ENCODE measurements at regions not wholly inside any gene's neighbourhood (a gene's known extent, or its start where the extent isn't known, plus 50 kb on each side); places are given as distances from the start of the nearest gene placed in this dataset.

DNA sequence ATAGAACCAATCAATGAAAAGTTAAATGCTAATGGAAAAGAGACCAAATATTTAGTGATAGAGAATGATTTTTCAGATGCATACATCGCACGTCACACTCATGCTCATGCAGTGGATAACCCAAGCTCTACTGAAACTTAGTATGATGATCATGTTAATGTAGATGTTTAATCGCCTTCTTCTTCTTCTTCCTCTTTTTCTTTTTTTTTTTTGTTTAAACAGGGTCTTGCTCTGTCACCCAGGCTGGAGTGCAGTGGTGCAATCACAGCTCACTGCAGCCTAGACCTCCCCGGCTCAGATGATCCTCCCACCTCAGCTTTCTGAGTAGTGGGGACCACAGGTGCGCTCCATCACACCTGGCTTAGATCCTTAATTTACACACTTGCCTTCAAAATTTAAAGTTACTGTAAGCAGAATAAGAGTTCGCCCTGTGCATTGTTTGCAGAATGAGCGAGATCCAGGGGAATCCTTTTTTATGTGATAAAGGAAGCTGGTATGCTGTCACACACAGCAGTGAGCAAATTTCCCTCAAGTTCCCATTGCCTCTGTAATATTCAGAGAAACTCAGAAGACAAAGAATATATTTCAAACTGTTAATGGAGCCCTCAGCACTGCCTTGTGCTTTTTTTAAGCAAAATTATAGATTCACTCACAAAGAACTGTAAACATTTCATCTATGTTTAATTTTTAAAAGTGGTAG is 194.2 kb upstream of the SGK1 start:
- DNase-seq: no peak

DNA sequence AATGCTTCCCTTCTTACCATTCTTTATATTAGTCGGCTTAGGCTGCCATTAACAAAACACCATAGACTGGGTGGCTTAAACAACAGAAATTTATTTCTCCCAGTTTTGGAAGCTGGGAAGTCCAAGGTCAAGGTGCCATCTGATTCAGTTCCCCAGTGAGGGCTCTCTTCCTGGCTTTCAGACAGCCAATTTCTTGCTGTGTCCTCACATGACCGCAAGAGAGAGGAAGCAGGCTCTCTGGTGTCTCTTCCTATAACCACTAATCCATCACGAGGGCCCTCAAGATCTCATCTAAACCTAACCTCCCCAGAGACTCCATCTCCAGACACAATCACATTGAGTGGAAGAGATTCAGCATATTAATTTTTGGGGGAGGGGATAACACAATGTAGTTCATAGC is 193.0 kb upstream of the SGK1 start:
- intact Hi-C loops (cut with DNase I; ENCODE audit: low total_unique reads): no loop called here
- Histone ChIP-seq H3K4me3 (no peak overlapping the region), H3K4me1 (peaks cover 0 to 24% (median 8%) of the 10 kb centered on the region in 6 donors), H3K27ac (no peak overlapping the region), H3K27me3 (replicated peaks in 1 of 7) (no peaks in the 10 kb centered on the region), H3K9me3 (no peaks in the 10 kb centered on the region), H3K36me3 (no peaks in the 10 kb centered on the region)
- DNase-seq: no peak
- TF ChIP-seq, protein P1, sequence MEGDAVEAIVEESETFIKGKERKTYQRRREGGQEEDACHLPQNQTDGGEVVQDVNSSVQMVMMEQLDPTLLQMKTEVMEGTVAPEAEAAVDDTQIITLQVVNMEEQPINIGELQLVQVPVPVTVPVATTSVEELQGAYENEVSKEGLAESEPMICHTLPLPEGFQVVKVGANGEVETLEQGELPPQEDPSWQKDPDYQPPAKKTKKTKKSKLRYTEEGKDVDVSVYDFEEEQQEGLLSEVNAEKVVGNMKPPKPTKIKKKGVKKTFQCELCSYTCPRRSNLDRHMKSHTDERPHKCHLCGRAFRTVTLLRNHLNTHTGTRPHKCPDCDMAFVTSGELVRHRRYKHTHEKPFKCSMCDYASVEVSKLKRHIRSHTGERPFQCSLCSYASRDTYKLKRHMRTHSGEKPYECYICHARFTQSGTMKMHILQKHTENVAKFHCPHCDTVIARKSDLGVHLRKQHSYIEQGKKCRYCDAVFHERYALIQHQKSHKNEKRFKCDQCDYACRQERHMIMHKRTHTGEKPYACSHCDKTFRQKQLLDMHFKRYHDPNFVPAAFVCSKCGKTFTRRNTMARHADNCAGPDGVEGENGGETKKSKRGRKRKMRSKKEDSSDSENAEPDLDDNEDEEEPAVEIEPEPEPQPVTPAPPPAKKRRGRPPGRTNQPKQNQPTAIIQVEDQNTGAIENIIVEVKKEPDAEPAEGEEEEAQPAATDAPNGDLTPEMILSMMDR (IDR thresholded peaks at IDR 0.05 in 8 of 11, conservative IDR thresholded peaks at IDR 0.05 in 3 of 11): no peak
- no peak for TF ChIP-seq POLR2A (IDR thresholded peaks at IDR 0.05)
- 29 to 42% (median 38%) methylated on average over 3 of the region's 3 CpGs for WGBS, 5 donors

More for the DNA sequence above, 194.2 kb upstream of the SGK1 start:
- no peaks in the 10 kb centered on the region for H3K27me3 ChIP-seq (replicated peaks in 1 of 7)
- H3K9me3 ChIP-seq: no peaks in the 10 kb centered on the region
- peaks cover 3 to 29% (median 8%) of the 10 kb centered on the region in 6 donors for H3K4me1 ChIP-seq
- TF ChIP-seq POLR2AphosphoS5 (IDR thresholded peaks at IDR 0.05) (no peak), POLR2A (IDR thresholded peaks at IDR 0.05) (no peak)
- TF ChIP-seq, protein P1 (IDR thresholded peaks at IDR 0.05 in 8 of 11, conservative IDR thresholded peaks at IDR 0.05 in 3 of 11): no peak
- intact Hi-C loops (cut with DNase I; ENCODE audit: low total_unique reads): no loop called here
- WGBS, 5 donors: 77 to 85% (median 82%) methylated on average over 7 of the region's 7 CpGs
- no peak overlapping the region for H3K4me3 ChIP-seq
- peak overlapping the region in 1 of 8 donors; percentile 1 for H3K27ac ChIP-seq
- no peaks in the 10 kb centered on the region for H3K36me3 ChIP-seq

DNA sequence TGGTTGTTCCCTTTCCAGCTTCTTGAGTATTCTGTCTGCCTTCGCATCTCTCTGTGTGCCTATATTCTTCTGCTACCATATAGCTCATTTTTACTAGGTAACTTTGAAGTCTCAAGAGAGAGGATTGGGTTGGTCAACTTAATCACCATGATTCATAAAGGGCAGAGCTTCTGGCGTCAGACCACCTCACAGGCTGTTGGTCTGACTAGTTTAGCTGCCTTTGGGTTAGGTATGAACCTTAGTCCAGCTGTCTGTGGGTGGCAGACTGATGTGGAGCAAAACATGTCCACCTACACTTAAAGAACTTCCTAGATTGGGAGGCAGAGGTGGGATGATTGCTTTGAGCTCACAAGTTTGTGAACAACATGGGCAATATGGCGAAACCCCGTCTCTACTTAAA is 192.2 kb upstream of the SGK1 start:
- TF ChIP-seq POLR2AphosphoS5 (IDR thresholded peaks at IDR 0.05): no peak
- TF ChIP-seq POLR2A (IDR thresholded peaks at IDR 0.05): no peak
- TF ChIP-seq, protein P1 (IDR thresholded peaks at IDR 0.05 in 8 of 11, conservative IDR thresholded peaks at IDR 0.05 in 3 of 11): no peak
- Histone ChIP-seq H3K4me3 (no peak overlapping the region), H3K27ac (no peak overlapping the region), H3K27me3 (replicated peaks in 1 of 7) (no peaks in the 10 kb centered on the region), H3K4me1 (peaks cover 0 to 24% (median 8%) of the 10 kb centered on the region in 6 donors), H3K9me3 (no peaks in the 10 kb centered on the region), H3K36me3 (no peaks in the 10 kb centered on the region)
- intact Hi-C loops (cut with DNase I; ENCODE audit: low total_unique reads): no loop called here
- no peak for DNase-seq
- 79 to 97% (median 93%) methylated on average over 4 of the region's 4 CpGs for WGBS, 5 donors

DNA sequence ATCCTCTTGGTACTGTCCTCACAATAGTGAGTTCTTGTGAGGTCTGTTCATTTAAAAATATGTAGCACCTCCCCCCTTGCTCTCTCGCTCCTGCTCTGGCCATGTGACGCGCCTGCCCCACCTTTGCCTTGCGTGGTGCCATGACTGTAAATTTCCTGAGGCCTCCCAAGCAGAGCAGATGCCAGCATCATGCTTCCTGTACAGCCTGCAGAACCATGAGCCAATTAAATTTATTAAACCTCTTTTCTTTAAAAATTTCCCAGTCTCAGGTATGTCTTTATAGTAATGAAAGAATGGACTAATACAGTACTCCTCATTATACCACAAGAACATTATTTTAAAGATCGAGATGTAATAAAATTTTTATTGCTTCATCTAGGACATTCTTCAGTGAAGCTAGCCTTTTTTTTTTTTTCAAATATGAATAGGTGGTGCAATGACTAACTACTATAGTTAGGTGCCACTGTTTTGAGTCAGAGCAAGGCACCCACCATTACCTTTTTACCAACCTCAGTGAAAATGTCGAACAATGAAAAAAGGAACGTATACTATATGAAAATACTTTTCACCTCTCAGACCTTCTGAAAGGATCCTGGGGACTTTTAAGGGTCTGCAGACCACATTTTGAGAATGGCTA is 191.1 kb upstream of the SGK1 start:
- no peak overlapping the region for H3K4me3 ChIP-seq
- H3K27ac ChIP-seq: no peak overlapping the region
- H3K27me3 ChIP-seq (replicated peaks in 1 of 7): no peaks in the 10 kb centered on the region
- H3K4me1 ChIP-seq: peaks cover 0 to 24% (median 8%) of the 10 kb centered on the region in 6 donors
- no peaks in the 10 kb centered on the region for H3K9me3 ChIP-seq
- H3K36me3 ChIP-seq: no peaks in the 10 kb centered on the region
- TF ChIP-seq POLR2AphosphoS5 (IDR thresholded peaks at IDR 0.05): no peak
- TF ChIP-seq, protein P1 (IDR thresholded peaks at IDR 0.05 in 8 of 11, conservative IDR thresholded peaks at IDR 0.05 in 3 of 11): no peak
- no peak for TF ChIP-seq POLR2A (IDR thresholded peaks at IDR 0.05)
- WGBS, 5 donors: 85 to 94% (median 91%) methylated on average over 7 of the region's 7 CpGs
- intact Hi-C loops (cut with DNase I; ENCODE audit: low total_unique reads): no loop called here
- DNase-seq: no peak

Measured in spleen (tissue), 11 donors.